ENCODE measurements at regions not wholly inside any gene's neighbourhood (a gene's known extent, or its start where the extent isn't known, plus 50 kb on each side); places are given as distances from the start of the nearest gene placed in this dataset.
A peak's percentile ranks its signal among the peaks of the same experiment; 100 is the strongest.
"Not testable (repeated sequence)": the region's sequence is repeated elsewhere in the genome, so short reads cannot be mapped to it uniquely, and the experiment has no call there.

DNA sequence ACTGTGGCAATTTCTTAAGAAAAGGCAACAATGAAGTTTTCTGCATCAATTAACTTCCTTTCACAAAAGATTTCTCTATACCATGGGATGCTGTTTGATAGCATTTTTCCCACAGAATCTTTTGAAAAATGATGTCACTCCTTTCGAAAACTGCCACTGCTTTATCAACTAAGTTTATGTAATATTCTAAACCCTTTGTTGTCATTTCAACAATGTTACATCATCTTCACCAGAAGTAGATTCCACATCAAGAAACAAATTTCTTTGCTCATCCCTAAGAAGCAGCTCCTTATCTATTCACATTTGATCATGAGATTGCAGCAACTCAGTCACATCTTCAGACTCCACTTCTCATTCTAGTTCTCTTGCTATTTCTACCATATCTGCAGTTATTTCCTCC lies 116.1 kb upstream of the KCND3 start:
- DNase-seq: no peak

DNA sequence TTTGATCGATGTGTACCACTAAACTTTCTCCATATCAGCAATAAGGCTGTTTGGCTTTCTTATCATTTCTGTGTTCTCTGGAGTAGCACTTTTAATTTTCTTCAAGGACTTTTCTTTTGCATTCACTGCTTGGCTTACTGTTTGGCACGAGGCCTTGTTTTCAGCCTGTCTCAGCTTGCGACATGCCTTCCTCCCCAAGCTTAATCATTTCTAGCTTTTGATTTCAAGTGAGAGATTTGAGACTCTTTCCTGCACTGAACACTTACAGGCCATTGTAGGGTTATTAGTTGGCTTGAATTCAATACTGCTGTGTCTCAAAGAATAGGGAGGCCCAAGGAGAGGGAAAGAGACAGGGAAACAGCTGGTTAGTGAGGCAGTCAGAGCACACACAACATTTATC lies 120.6 kb upstream of the KCND3 start:
- DNase-seq: no peak

DNA sequence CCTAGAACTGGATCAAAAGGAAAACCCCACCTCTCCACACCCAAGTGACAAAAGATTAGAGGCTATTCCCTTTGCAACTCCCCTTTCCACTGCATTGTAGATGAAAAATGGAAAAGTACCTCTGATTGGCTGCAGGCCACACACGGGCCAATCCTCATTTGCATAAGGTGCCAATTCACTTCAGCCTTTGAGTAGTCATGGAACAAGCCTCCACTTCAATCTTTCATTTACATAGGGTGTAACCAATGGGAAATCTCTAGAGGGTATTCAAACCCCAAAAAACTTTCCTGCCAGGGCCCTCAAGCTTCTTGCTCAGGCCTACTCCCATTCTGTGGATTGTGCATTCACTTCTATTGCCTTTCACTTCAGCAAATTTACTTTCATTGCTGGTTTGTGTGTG lies 122.3 kb upstream of the KCND3 start:
- no peak for DNase-seq

- peak; percentile 3 for DNase-seq
Measured at GRCh38 chr1:112114540-112114939, 125.1 kb upstream of the KCND3 start.

DNA sequence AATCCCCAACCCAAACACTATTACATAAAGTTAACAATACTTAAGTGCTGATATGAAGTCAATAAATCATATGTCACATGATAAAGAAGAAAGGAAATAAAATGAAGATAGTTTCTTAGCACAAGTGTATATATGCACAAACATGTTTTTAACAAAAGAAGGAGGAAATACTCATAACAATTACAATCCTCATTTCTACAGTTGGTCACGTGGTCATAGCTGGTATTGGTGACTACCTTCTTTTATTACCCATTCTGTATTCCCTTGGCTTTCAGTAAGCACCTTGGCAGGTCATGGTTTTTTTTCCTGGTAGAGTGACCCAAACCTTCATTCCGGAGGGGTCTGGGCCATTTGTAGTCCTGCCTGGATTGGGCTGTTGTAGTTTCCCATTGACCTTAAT lies 137.1 kb upstream of the KCND3 start:
- no peak for DNase-seq

GRCh38 chr1:112127606-112128005 lies 138.1 kb upstream of the KCND3 start:
- DNase-seq: not testable (repeated sequence)

DNA sequence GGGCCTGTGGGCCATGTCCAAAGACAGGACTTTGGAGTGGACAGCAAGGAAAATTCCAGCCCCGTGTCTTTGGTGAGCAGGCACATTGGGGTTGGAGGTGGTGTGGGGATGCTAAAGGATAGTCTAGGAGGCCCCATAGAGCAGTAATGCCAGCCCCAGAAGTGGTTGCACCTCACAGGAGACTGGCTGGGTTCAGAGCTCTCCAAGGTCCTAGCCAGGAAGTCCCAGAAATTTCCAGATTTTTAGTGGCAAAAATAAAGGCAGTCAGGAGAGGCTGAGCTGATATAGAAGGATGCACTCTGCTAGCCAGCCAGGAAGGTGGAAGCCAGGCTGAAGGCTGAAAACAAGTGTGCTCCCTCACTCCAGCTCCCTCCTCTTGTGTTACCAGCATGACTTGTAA lies 144.0 kb upstream of the KCND3 start:
- DNase-seq: no peak

GRCh38 chr1:112140743-112141142 lies 151.3 kb upstream of the KCND3 start:
- DNase-seq: no peak

DNA sequence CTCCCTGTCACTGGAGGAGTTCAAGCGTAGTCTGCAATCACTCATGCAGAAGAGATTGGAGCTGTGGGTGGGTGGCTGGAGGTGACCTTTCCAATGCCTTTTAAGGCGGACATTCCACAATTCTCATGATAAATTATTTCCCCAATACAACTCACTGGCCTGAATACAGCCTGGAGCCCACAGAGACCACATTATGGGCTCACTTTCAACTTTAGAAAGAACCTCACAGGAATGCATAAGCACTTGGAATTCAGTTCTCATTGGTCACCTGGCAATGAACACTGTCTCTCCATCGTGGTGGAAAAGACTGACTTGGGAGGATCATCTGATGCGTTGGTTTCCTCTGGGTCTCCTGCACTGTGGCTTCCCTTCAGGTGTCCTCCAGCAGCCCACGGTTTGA lies 151.8 kb upstream of the KCND3 start:
- DNase-seq: no peak

GRCh38 chr1:112141923-112142322 lies 152.5 kb upstream of the KCND3 start:
- no peak for DNase-seq

DNA sequence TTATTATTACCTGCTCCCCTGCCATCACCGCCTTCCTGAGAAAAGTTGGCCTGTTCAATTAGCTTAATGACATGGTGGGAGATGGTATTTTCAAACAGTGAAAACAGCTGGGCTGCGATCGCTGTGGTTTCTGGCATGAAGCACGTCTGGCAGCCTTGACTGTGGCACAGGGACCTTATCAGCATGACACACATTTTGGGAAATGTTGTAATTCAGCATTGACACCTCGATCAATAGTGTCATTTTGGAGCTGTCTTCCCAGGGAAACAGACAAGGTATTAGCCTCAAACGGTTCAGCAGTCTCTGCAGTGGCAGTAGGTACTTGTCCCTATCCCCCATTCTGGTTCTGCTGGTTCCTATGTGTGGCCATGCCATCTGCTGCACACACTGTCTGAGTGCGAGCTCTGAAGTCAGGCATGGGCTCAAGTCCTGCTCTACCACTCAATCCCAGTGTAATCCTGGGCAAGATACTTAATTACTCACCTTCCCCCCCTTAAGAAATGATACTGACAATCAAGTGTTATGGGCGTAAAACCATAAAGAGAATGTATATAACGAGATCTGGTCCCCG lies 154.5 kb upstream of the KCND3 start:
- peak; percentile 39 for DNase-seq

- no peak for DNase-seq
Measured at GRCh38 chr1:112144733-112145426, 155.4 kb upstream of the KCND3 start.

DNA sequence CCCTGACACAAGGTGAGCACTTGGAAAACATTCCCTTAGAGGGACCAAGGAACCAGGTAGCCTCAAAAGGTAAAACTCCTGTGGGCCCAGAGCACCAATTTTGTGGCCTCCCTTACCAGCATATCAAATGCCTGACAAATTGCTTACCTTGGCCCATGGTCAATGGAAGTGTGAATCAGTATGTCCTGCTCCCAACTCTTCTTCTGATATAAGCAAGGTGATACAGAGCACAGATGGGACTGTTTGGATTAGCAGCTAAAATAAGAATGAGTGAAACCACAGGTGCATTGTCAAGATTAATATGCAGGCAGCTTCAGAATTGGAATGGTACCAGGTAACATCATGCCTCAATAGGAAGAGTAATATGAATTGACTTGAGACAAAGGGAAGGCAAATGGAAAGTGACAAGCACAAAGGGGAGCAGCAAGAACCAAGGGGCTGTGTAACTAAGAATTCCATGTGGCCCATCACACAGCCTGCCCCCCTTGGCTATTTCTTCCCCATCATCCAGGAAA lies 156.8 kb upstream of the KCND3 start:
- no peak for DNase-seq

DNA sequence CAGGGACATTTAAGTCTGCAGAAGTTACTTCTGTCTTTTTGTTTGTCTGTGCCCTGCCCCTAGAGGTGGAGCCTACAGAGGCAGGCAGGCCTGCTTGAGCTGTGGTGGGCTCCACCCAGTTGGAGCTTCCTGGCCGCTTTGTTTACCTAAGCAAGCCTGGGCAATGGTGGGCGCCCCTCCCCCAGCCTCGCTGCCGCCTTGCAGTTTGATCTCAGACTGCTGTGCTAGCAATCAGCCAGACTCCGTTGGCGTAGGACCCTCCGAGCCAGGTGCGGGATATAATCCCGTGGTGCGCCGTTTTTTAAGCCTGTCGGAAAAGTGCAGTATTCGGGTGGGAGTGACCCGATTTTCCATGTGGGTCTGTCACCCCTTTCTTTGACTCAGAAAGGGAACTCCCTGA lies 170.7 kb upstream of the KCND3 start:
- DNase-seq: not testable (repeated sequence)

GRCh38 chr1:112165375-112165774 lies 175.9 kb upstream of the KCND3 start:
- DNase-seq: no peak

GRCh38 chr1:112169517-112169916 lies 180.0 kb upstream of the KCND3 start:
- DNase-seq: no peak

DNA sequence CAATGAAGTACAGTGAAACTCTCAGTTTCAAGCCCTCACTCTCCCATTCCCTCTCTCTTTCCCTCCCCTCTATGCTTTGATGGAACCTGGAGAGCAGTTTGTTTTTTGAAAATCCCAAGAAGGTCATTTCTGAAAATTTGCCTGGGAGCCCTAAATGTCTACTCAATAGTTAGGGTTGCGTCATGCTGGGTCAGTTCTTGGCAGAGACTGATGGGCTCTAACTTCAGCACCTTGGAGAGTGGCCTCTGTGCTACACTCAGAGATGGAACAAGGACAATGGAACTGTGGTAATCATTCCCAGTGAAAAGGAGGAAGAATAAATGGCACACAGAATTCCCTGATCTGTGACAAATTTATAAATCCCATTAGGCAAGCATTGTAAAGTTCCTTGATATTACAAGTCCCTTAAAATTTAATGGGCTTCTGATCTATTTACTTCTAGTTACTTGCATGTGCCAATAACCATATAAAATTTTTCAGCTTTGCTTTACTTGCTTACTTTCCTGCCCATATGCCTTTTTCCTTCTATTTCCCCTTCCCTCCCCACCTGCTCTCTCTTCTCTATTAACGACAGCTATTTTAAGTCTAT lies 182.9 kb upstream of the KCND3 start:
- peak; percentile 26 for DNase-seq

- no peak for DNase-seq
Measured at GRCh38 chr1:112177314-112177713, 187.8 kb upstream of the KCND3 start.

- no peak for DNase-seq
Measured at GRCh38 chr1:112188611-112189010, 199.1 kb upstream of the KCND3 start.

- no peak for DNase-seq
Measured at GRCh38 chr1:112196008-112196588, 199.9 kb upstream of the CTTNBP2NL start.

DNA sequence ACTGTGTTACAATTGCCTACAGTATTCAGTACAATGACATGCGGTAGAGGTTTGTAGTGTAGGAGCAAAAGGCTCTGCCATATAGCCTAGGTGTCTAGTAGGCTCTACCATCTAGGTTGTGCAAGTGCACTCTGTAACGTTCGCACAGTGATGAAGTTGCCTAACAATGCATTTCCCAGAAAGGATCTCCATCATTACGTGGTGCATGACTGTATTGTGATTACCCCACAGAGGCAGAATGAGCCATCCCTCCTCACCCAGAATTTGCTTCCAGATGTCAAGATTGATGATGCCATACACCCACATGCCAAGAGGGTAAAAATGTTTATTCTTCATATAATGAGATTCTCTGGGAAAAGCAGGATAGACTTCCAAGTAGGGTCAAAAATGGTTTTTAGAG lies 199.3 kb upstream of the CTTNBP2NL start:
- no peak for DNase-seq

GRCh38 chr1:112209493-112209892 lies 186.5 kb upstream of the CTTNBP2NL start:
- DNase-seq: no peak

DNA sequence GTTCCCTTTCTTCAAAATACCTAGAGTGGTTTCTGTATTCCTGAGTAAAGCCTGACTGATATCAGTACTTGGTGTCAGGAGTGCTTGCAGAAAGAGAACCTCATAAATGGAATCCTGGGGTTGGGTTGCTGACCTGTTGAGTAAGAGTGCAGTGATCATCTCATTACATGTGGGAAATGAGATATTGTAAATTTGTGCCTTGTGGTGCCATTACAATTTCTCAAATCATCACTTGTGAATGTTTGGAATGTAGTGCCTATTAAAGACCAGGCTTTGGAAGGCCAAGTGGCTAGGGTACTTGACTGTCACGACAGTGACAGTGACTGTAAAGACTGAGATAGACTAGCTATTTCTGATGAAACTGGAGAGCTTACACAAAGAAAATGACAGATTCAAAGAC lies 176.7 kb upstream of the CTTNBP2NL start:
- no peak for DNase-seq

DNA sequence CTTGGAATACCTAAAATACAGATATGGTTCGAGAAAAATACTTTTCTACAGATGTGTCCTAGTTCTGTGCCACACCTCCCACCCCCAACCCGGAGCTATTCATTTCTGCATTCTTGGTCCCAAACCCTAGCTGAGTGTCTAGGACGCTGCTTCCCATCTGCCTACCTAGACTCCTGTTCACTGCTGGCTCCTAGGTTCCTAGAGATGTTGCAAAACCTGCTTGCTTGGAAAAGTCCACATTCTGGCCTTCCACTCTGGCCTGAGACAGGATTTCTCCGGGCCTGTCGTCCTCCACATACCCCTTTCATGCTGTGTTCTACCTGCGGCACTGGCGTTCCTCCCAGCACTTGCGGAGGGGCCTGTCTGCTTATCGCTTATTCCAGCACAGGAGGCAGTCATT lies 165.8 kb upstream of the CTTNBP2NL start:
- DNase-seq: no peak
